GM19452 (cell line): ENCODE measurements at regions not wholly inside any gene's neighbourhood (a gene's known extent, or its start where the extent isn't known, plus 50 kb on each side); places are given as distances from the start of the nearest gene placed in this dataset.
"Not testable (repeated sequence)": the region's sequence is repeated elsewhere in the genome, so short reads cannot be mapped to it uniquely, and the experiment has no call there.

ENCODE experiments used
- ATAC-seq: cut with Tn5 transposase; IDR thresholded peaks from one replicate; pipeline ENCODE4 v1.9.1; 2021; ENCODE audit not compliant: unreplicated experiment

GRCh38 chr2:89957236-89957635 lies 1265.8 kb downstream of the RPIA start:
- not testable (repeated sequence) for ATAC-seq

DNA sequence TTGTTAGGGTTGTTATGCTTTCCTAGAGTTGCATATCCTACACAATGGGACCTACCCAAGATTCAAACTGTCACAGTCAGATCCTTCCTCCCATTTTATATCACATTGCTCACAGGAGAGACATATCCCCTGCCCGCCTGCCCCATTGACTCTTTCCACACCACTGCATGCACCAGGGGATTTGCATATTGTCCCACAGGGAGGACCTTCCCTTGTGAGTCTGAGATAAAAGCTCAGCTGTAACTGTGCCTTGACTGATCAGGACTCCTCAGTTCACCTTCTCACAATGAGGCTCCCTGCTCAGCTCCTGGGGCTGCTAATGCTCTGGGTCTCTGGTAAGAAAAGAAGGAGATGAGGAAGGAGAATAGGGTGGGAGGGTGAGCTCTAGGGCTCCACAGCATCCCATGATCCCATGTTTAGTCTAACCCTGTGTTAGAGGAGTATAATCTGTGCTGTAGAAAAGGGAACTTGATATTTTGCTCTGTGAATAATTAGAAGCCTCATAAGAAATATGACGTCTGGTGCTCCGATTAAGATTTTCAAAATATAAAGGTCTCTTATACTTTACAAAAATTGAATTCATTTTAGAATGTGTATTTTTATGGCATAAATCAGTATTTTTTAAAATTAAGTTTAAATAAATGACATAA lies 1268.4 kb downstream of the RPIA start:
- not testable (repeated sequence) for ATAC-seq

DNA sequence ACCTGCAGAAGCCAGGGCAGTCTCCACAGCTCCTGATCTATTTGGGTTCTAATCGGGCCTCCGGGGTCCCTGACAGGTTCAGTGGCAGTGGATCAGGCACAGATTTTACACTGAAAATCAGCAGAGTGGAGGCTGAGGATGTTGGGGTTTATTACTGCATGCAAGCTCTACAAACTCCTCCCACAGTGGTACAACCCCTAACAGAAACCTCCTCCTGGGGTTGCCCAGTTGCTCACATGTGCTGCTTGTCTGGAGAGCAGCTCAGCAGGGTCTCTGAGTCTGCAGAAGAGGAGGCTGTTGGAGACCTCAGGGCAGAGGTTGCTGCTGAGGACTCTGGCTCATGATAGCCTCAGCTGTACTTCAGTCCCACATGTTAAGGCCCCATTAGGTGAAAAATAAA lies 1269.1 kb downstream of the RPIA start:
- not testable (repeated sequence) for ATAC-seq

- not testable (repeated sequence) for ATAC-seq
Measured at GRCh38 chr2:89968567-89968966, 1277.1 kb downstream of the RPIA start.

DNA sequence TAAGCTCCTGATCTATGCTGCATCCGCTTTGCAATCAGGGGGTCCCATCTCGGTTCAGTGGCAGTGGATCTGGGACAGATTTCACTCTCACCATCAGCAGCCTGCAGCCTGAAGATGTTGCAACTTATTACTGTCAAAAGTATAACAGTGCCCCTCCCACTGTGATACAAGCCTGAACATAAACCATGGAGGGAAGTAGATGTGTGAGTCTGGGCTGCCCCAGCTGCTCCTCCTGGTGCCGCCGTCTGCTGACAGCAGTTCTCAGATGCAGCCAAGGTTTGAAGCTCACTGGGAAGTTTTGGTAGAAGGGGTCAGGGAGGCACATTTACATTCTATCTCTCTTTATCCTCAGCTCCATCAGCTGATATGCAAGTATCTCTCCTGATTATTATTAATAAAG lies 1277.7 kb downstream of the RPIA start:
- not testable (repeated sequence) for ATAC-seq

DNA sequence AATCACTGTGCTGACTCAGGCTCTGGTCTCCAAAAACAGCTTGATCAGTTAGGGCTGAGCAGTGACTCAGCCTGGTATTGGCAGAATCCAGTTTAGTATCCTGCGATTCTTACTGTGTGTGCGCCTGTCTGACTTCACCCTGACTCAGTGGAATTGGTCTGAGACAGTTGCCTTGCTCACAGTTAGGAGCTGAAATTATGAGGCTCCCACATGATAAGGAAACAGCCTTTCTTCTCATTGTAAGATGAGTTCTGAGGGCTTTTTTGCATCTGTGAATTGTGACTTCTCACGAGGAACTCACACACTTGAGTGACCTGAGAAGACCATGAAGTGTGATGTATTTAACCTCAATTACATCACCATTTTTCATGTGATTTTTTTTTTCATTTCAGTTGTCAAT lies 1282.4 kb downstream of the RPIA start:
- ATAC-seq, result not testable (repeated sequence)

DNA sequence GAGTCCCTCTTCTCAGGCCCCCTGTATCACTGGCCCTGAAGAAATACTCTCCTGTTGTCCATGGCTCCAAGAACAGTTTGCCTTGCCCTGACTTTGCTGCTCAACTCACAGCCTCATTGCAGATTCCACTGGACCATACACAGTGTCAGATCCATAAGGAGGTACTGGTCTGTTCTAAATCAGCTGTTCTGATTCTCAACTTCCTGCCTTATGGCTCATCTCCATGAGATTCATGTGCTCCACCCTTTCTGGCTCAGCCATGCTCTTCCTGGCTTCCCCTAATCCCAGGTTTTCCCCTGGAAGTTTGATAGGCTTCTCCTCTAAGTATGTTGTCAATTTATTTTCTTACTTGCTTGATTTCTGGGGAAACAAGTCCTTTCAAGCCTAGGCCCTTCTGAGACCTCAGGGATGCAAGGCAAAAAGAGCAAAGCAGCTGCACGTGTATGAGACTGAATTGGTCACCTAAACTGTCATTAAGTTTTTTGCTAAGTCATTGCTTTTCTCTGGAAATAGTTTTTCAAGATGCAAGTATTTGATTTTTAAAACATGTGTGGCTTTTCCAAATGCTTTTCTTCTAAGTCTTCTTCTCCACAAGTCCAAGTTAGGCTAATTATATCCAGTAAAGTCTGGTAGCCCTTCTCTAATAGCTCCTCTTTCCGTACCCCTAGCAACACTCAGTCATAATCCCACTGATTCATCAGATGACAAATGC lies 1288.5 kb downstream of the RPIA start:
- not testable (repeated sequence) for ATAC-seq

DNA sequence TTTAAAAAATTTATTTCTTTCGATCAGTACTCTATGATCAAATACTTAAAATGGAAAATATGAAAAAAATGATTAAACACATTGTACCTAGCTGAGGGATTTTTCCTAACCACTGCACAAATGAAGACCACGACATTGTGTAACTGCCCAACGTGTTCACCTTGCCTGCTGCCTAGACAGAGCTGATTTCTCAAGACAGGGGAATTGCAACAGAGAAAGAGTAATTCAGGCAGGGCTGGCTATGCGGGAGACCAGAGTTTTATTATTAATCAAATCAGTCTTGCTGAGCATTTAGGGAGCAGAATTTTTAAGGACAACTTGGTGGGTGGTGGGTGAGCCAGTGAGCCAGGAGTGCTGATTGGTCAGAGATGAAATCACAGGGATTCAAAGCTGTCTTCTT lies 1290.8 kb downstream of the RPIA start:
- not testable (repeated sequence) for ATAC-seq

DNA sequence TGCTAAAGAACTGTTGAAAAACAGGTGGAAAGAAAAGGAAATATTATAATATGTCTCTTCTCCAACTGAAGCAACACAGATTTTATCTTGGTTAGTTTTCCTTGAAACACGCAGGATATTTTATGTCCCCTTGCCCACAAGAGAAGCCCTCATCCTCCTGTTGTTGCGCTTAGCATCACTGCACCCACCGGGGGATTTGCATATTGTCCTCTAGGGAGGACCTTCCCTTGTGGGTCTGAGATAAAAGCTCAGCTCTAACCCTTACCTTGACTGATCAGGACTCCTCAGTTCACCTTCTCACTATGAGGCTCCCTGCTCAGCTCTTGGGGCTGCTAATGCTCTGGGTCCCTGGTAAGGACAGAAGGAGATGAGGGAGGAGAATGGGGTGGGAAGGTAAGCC lies 1294.2 kb downstream of the RPIA start:
- ATAC-seq, result not testable (repeated sequence)

GRCh38 chr2:89986532-89986931 lies 1295.1 kb downstream of the RPIA start:
- ATAC-seq, result not testable (repeated sequence)

DNA sequence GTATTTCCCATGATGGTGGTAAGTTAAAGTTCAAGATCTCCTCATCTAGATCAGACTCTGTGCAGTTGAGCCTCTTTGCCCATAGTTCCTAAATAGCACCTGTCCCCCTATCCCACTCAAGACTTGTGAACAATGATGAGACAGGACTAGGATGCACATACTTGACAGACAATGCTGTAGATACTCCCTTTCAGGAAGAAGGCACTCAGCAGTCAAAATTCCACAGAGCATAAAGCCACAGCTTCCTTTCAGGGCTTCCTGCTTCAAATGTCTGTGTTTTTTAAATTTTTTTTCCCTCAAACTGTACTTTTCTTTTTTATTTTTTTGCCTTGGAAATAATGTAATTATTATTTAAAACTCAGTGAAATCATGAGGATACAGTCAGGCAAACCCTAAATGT lies 1305.3 kb downstream of the RPIA start:
- not testable (repeated sequence) for ATAC-seq

DNA sequence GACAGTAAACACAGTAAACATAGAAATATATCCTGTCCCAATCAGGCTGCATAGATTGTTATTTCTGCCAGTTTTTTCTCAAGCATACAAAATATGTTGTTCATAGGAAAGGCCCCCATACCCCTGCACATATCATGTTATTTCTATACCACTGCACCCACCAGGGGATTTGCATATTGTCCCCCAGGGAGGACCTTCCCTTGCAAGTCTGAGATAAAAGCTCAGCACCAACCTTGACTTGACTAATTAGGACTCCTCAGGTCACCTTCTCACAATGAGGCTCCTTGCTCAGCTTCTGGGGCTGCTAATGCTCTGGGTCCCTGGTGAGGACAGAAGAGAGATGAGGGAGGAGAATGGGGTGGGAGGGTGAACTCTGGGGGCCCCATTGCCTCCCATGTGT lies 1313.1 kb downstream of the RPIA start:
- not testable (repeated sequence) for ATAC-seq

DNA sequence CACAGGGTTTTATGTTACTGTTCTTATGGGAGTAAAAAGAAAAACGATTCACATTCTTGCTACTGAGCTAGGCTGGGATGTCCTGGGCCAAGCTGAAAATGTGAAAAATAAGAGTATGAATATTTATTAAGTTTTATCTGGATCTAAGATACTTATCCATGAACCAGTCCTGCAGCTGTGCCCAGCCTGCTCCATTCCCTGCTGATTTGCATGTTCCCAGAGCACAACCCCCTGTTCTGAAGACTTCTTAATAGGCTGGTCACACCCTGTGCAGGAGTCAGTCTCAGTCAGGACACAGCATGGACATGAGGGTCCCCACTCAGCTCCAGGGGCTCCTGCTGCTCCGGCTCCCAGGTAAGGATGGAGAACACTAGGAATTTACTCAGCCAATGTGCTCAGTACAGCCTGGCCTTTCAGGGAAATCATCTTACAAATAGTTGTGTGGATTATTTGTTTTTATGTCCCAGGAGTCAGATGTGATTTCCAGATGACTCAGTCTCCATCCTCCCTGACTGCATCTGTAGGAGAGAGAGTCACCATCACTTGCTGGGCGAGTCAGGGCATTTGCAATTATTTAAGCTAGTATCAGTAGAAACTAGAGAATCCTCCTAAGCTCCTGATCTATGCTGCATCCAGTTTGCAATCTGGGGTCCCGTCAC lies 1319.1 kb downstream of the RPIA start:
- not testable (repeated sequence) for ATAC-seq

DNA sequence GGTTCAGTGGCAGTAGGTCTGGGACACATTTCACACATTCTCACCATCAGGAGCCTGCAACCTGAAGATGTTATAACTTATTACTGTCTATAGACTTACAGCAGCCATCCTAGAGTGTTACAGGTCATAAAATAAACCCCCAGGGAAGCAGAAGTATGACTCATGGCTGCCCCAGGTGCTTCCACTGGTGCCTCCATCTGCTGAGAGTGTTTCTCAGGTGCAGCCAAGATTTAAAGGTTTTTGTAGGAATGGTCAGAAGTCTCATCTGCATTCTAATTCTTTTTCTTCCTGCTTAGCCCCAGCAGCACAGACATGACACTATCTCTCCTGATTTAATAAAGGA lies 1319.6 kb downstream of the RPIA start:
- not testable (repeated sequence) for ATAC-seq

DNA sequence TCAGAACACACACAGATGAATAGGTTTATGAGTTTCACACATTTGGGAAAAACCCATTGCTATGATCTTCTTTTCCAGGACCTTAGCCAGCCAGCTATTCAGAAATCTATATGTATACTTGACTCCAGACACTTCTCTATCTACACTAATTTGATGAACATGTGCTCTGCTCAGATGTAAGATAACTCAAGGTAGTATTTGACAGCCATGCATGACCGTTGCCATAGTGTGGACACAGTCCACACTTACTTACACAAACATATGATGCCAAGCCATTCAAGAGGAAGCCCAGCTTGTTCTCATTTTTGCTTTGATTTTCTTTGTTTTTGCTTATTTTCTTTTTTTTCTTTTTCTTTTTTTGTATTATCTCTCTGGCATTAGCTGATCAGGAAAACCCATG lies 1328.4 kb downstream of the RPIA start:
- ATAC-seq, result not testable (repeated sequence)

DNA sequence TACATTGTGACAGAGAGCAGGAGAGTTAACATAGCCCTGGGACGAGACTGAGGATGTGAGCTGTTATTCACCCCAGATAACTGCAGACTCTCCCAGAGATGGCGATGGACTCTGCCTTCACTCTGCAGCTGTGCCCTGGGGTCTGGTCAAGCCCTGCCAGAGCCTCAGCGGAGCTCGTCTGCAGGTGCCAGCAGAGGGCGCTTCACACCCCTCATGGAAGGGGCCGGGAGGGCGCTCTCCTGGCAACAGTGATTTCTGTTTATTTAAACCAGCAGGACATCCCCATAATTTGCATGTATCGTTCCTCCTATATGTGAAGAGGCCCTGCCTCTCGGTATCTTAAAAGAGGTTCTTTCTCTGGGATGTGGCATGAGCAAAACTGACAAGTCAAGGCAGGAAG lies 1329.8 kb downstream of the RPIA start:
- not testable (repeated sequence) for ATAC-seq

GRCh38 chr2:90027231-90027643 lies 1335.8 kb downstream of the RPIA start:
- ATAC-seq, result not testable (repeated sequence)

DNA sequence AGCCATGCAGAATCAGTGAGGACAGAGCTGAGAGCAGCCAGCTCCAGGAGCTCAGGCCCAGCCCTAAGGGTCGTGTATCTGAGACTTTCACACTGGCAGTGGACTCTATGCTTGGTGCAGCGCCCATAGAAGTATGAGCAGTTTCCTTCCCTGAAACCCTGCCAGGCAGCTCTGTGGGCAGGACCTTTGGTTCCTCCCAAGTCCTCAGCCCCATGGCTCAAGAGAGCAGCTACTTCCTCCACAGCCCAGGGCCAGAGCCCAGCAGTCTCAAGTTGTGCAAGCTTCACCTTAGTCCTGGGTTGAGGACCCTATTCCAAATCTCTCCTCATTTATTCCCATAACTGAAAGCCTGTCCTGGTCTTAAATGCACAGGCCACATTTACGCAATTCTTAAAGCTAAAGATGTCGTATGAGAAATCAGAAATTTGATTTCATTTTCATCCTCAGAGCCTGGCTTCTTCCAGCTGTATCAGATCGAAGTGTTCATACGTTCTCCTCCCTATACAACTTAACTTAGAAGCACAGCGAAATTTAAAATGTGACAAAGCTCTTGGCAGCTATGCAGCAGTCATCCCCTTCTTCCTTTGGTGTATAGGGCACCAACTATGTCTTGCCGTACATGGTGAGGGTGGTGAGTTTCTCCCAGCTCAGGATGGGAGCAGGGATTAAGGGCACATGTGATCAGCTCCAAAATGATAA lies 1337.1 kb downstream of the RPIA start:
- not testable (repeated sequence) for ATAC-seq

DNA sequence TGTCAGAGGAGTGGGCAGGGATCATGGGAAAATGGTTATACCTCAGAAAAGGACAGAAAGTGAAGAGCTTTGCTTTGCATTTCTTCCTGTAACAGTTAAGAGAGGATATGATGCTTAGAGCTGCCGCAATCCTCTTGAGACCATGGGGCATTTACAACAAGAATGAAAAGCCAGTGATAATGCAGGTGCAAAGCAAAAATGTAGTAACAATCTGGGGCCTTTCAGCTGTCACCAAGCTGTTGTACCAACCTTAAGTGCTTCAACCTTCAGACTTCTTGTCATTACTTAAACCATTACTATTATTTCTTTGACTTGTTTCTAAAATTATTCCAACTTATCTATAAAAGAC lies 1337.6 kb downstream of the RPIA start:
- ATAC-seq, result not testable (repeated sequence)

DNA sequence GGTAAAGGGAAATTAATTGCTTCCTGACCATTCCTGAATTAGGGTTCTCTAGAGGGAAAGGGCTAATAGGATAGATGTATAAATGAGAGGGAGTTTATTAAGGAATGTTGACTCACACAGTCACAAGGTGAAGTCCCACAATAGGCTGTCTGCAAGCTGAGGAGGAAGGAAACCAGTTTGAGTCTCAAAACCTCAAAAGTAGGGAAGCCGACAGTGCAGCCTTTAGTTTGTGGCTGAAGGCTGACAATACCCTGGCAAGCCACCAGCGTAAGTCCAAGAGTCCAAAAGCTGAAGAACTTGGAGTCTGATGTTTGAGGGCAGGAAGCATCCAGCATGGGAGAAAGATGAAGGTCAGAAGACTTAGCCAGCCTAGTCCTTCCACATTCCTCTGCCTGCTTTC lies 1340.8 kb downstream of the RPIA start:
- not testable (repeated sequence) for ATAC-seq

GRCh38 chr2:90036335-90036734 lies 1344.9 kb downstream of the RPIA start:
- ATAC-seq, result not testable (repeated sequence)
